OCI-LY1 (cell line): ENCODE measurements at regions not wholly inside any gene's neighbourhood (a gene's known extent, or its start where the extent isn't known, plus 50 kb on each side); places are given as distances from the start of the nearest gene placed in this dataset.

Experiments
- EZH2 ChIP-seq: fragments of 200-600 bp; sonication (generic), shearing (Covaris generic); IDR thresholded peaks from 2 replicates; pipeline ENCODE4 v1.8.0; 2017; ENCODE audit warnings: borderline replicate concordance, mixed run types, mild to moderate bottlenecking, antibody characterized with exemption, low read length, moderate library complexity, mixed read lengths
- TF ChIP-seq, protein P1 (sequence below): fragments of 200-600 bp; sonication (generic), shearing (Covaris generic); IDR thresholded peaks from 2 replicates; pipeline ENCODE4 v1.5.1; 2017; ENCODE audit warnings: mild to moderate bottlenecking, antibody characterized with exemption, low read length, moderate library complexity, mixed read lengths

DNA sequence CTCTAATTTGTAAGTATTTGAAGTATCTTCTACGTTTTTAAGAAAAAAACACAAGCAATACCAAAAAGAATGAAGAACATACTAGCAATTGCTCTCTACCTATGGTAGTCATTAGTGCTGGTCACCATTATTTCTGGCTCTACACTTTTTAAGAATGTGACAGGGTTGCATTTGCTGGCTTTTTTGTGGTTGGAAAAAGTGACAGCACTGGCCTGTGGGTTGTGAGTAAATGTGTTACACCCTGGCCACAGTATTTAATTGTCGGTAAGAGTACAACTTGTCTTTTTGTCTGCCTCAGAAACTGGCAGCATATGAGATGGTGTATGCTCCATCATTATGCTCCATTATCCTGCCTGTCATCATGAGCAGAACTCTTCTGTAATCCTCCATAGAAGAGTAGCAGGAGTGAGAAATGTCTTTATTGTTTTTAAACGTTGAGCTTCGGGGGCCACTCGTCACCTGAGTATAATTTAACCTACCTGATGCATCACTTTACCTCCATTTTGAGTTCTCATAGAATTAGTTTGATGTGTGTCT, 449.8 kb downstream of the ISL1 start:
- TF ChIP-seq, protein P1, sequence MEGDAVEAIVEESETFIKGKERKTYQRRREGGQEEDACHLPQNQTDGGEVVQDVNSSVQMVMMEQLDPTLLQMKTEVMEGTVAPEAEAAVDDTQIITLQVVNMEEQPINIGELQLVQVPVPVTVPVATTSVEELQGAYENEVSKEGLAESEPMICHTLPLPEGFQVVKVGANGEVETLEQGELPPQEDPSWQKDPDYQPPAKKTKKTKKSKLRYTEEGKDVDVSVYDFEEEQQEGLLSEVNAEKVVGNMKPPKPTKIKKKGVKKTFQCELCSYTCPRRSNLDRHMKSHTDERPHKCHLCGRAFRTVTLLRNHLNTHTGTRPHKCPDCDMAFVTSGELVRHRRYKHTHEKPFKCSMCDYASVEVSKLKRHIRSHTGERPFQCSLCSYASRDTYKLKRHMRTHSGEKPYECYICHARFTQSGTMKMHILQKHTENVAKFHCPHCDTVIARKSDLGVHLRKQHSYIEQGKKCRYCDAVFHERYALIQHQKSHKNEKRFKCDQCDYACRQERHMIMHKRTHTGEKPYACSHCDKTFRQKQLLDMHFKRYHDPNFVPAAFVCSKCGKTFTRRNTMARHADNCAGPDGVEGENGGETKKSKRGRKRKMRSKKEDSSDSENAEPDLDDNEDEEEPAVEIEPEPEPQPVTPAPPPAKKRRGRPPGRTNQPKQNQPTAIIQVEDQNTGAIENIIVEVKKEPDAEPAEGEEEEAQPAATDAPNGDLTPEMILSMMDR: no peak
- no peak for TF ChIP-seq EZH2
